Heart left ventricle (tissue), 13 donors: ENCODE measurements at regions not wholly inside any gene's neighbourhood (a gene's known extent, or its start where the extent isn't known, plus 50 kb on each side); places are given as distances from the start of the nearest gene placed in this dataset.

ENCODE experiments used
- CTCF ChIP-seq, 12 donors: fragments of 200-600 bp; sonication (generic) in 4 of 12; IDR thresholded peaks; one replicate each; pipeline versions ENCODE4 v1.5.0 to v1.8.0; 2018 to 2022; ENCODE audit warnings: antibody characterized with exemption in 12 of 12, mild to moderate bottlenecking in 5 of 12
- POLR2A ChIP-seq, 2 donors: fragments of 450-650 bp; IDR thresholded peaks; one replicate each; pipeline ENCODE4 v1.6.1; 2017; ENCODE audit warnings: antibody characterized with exemption in 2 of 2, mild to moderate bottlenecking in 2 of 2, moderate library complexity in 2 of 2
- donor health status: ischemic (EF 13 %, LVEDD 7.1; RV severe dilation, severe dysfunction).
- donor health status: DM: no; HTN: yes; CAD: no.
- donor health status: DM: no; HTN: no; CAD: no.
- donor health status: ischemic (EF 25% LVEDD 6.9; RV normal size, moderate dysfunction).
- donor health status: ischemic (EF 25% LVEDD 5.7; RV mildly dilated, moderate dysfunction).
- donor health status: ischemic (EF 35%, LVEDD 5.7; RV mildly dilated, moderate dysfunction).
- donor health status: nonischemic (EF 11% LVEDD 7.7; RV severe dilation, severe dysfunction).
- donor health status: DM: yes; HTN: yes; CAD: no.
- donor health status: PGD.
- donor health status: ischemic (EF 29% LVEDD 5.4; RV normal size, mild dysfunction).
- donor health status: nonischemic (EF 23%, LVEDD 6.1; RV moderate dilation, normal function).

GRCh38 chr5:2291146-2291840, 408.6 kb upstream of the IRX4 start:
- no peak for TF ChIP-seq CTCF (IDR thresholded peaks at IDR 0.05)
- TF ChIP-seq POLR2A (IDR thresholded peaks at IDR 0.05) = no peak
